ENCODE measurements at regions not wholly inside any gene's neighbourhood (a gene's known extent, or its start where the extent isn't known, plus 50 kb on each side); places are given as distances from the start of the nearest gene placed in this dataset.

- TF ChIP-seq KIAA2018 (CRISPR knock-in tag; IDR thresholded peaks at IDR 0.05; ENCODE audit: borderline replicate concordance) (no peak), HDAC6 (IDR thresholded peaks at IDR 0.05; ENCODE audit: low read depth, low read length) (no peak), ZNF326 (CRISPR knock-in tag; IDR thresholded peaks at IDR 0.05; ENCODE audit: borderline replicate concordance) (no peak), RARG (CRISPR knock-in tag; IDR thresholded peaks at IDR 0.05; ENCODE audit: low read depth) (no peak), HNF1B (CRISPR knock-in tag; IDR thresholded peaks at IDR 0.05) (no peak), HNRNPLL (IDR thresholded peaks at IDR 0.05; ENCODE audit: low read depth, low read length, poor library complexity, severe bottlenecking) (no peak), DR1 (CRISPR knock-in tag; IDR thresholded peaks at IDR 0.05) (no peak), ZBTB42 (CRISPR knock-in tag; IDR thresholded peaks at IDR 0.05) (no peak), DBP (CRISPR knock-in tag; IDR thresholded peaks at IDR 0.05; ENCODE audit: not compliant biosample characterization) (no peak), ZFP36L1 (CRISPR knock-in tag; IDR thresholded peaks at IDR 0.05) (no peak), ZNF609 (CRISPR knock-in tag; IDR thresholded peaks at IDR 0.05; ENCODE audit: borderline replicate concordance) (no peak; the same call in 1 of the 2 replicates), FOXM1 (CRISPR knock-in tag; IDR thresholded peaks at IDR 0.05) (no peak)
Observed at GRCh38 chr6:27836783-27837624, 75.2 kb downstream of the OR2B2 start (continued).

All from HepG2 (cell line).